GM12878 (cell line): ENCODE measurements at regions not wholly inside any gene's neighbourhood (a gene's known extent, or its start where the extent isn't known, plus 50 kb on each side); places are given as distances from the start of the nearest gene placed in this dataset.

ENCODE experiments used
- ATAC-seq: fragments of 200-7000 bp; cut with Tn5 transposase; 3 replicates; pipeline ENCODE4 v1.9.1; 2020; ENCODE audit warnings: mild to moderate bottlenecking, moderate library complexity
- BruUV-seq: library from RNA; stranded (reverse); fragments of 400-500 nt; replicated peaks from 2 replicates; lab custom pipeline; 2021; lab: Mats Ljungman, UMichigan
- CTCF ChIA-PET: fragments of 300-600 bp; sonication (Branson Sonifier 250); formaldehyde crosslinking; extraction: SDS; loops from one replicate; lab custom pipeline; 2021; ENCODE audit warnings: inconsistent platforms; lab: Yijun Ruan, JAX
- POLR2A ChIA-PET: fragments of 350-600 bp; formaldehyde crosslinking; extraction: SDS; loops from one replicate; lab custom pipeline; 2021; ENCODE audit warnings: inconsistent platforms; lab: Charles Lee
- RAD21 ChIA-PET: fragments of 300-600 bp; sonication (Branson Sonifier 250); formaldehyde crosslinking; loops from one replicate; lab custom pipeline; 2023; ENCODE audit warnings: antibody characterized with exemption; ENCODE audit not compliant: unreplicated experiment; lab: Charles Lee
- SMC1A ChIA-PET: fragments of 300-600 bp; sonication (Branson Sonifier 250); formaldehyde crosslinking; loops from one replicate; lab custom pipeline; 2023; ENCODE audit not compliant: unreplicated experiment, uncharacterized antibody; lab: Charles Lee
- DNase-seq: peaks from one replicate; pipeline ENCODE4 v3.0.0-alpha.2; 2011; ENCODE audit warnings: low read depth, low spot score
- FAIRE-seq: peaks from 3 replicates; lab custom pipeline; 2011; peaks lifted over from hg19 to GRCh38; lab: Jason Lieb, UNC
- H2AFZ ChIP-seq: 2 replicates; pipeline ENCODE4 v1.6.0; 2011; ENCODE audit warnings: low read depth, low read length, control low read depth; ENCODE audit not compliant: control insufficient read depth
- H3K27ac ChIP-seq: 2 replicates; pipeline ENCODE4 v1.5.1; 2011; ENCODE audit warnings: control low read depth; ENCODE audit not compliant: control insufficient read depth, insufficient read depth
- H3K27me3 ChIP-seq, 2 experiments: replicated peaks in 1 of 2; 2 replicates each; pipeline versions ENCODE4 v1.6.0 to v1.6.1; 2011; ENCODE audit warnings: low read length in 1 of 2; ENCODE audit not compliant: control insufficient read depth in 2 of 2, insufficient read depth in 2 of 2
- H3K36me3 ChIP-seq, 2 experiments: 2 replicates each; pipeline ENCODE4 v1.5.1; 2011; ENCODE audit warnings: low read length in 1 of 2; ENCODE audit not compliant: control insufficient read depth in 2 of 2, insufficient read depth in 2 of 2
- H3K4me1 ChIP-seq: 2 replicates; pipeline ENCODE4 v1.6.1; 2011; ENCODE audit warnings: mild to moderate bottlenecking, low read length, moderate library complexity, mixed read lengths; ENCODE audit not compliant: control insufficient read depth, insufficient read depth
- H3K4me2 ChIP-seq: 2 replicates; pipeline ENCODE4 v1.6.0; 2011; ENCODE audit warnings: control low read depth; ENCODE audit not compliant: control insufficient read depth, insufficient read depth
- H3K4me3 ChIP-seq: fragments of 200-600 bp; sonication (generic); 2 replicates; pipeline ENCODE4 v1.5.1; 2016
- H3K79me2 ChIP-seq: 2 replicates; pipeline ENCODE4 v1.6.0; 2011; ENCODE audit warnings: low read length; ENCODE audit not compliant: control insufficient read depth, insufficient read depth
- H3K9ac ChIP-seq: 2 replicates; pipeline ENCODE4 v1.8.0; 2011; ENCODE audit warnings: low read length, control low read depth, mixed read lengths; ENCODE audit not compliant: control insufficient read depth, insufficient read depth
- H3K9me3 ChIP-seq: replicated peaks from 3 replicates; pipeline ENCODE4 v1.5.1; 2011; ENCODE audit warnings: mild to moderate bottlenecking, low read length; ENCODE audit not compliant: control insufficient read depth, insufficient read depth
- H4K20me1 ChIP-seq: 2 replicates; pipeline ENCODE4 v1.6.0; 2011; ENCODE audit not compliant: control insufficient read depth, insufficient read depth
- BCL11A ChIP-seq: IDR thresholded peaks from 2 replicates; pipeline ENCODE4 v1.6.1; 2011; ENCODE audit warnings: low read depth, low read length
- CBX3 ChIP-seq: fragments of 200-600 bp; sonication (generic); IDR thresholded peaks from 2 replicates; pipeline ENCODE4 v1.6.1; 2016; ENCODE audit warnings: low read depth, borderline replicate concordance
- CREB1 ChIP-seq: IDR thresholded peaks from 2 replicates; pipeline ENCODE4 v1.6.1; 2012; ENCODE audit warnings: low read depth, mild to moderate bottlenecking, inconsistent platforms
- DPF2 ChIP-seq: fragments of 450-650 bp; IDR thresholded peaks from 2 replicates; pipeline ENCODE4 v1.6.1; 2017; ENCODE audit warnings: mild to moderate bottlenecking
- KDM1A ChIP-seq: fragments of 200-600 bp; sonication (generic); IDR thresholded peaks from 2 replicates; pipeline ENCODE4 v1.6.1; 2016; ENCODE audit warnings: borderline replicate concordance
- MAX ChIP-seq: IDR thresholded peaks from 2 replicates; pipeline ENCODE4 v1.6.1; 2012; ENCODE audit warnings: low read depth, low read length, improper control_type of control experiment
- NFYB ChIP-seq: IDR thresholded peaks from 2 replicates; pipeline ENCODE4 v1.6.1; 2011; ENCODE audit warnings: low read depth, mild to moderate bottlenecking, low read length, improper control_type of control experiment, moderate library complexity; ENCODE audit not compliant: insufficient read depth
- NKRF ChIP-seq: fragments of 450-650 bp; conservative IDR thresholded peaks from 2 replicates; pipeline ENCODE4 v1.6.1; 2017; ENCODE audit warnings: mild to moderate bottlenecking, moderate library complexity
- NR2C2 ChIP-seq: IDR thresholded peaks from 2 replicates; pipeline ENCODE4 v1.6.1; 2011; ENCODE audit warnings: borderline replicate concordance, low read depth; ENCODE audit not compliant: control insufficient read depth, insufficient read length
- PAX5 ChIP-seq: IDR thresholded peaks from 2 replicates; pipeline ENCODE4 v1.6.1; 2011; ENCODE audit warnings: low read depth, low read length, borderline replicate concordance
- PML ChIP-seq: IDR thresholded peaks from 2 replicates; pipeline ENCODE4 v1.6.1; 2012; ENCODE audit warnings: low read length, inconsistent platforms
- POLR2AphosphoS5 ChIP-seq: IDR thresholded peaks from 2 replicates; pipeline ENCODE4 v1.6.1; 2011; ENCODE audit warnings: mild to moderate bottlenecking, low read length, inconsistent platforms
- SIN3A ChIP-seq: IDR thresholded peaks from 2 replicates; pipeline ENCODE4 v1.6.1; 2012; ENCODE audit warnings: low read depth, low read length, improper control_type of control experiment
- SMARCA5 ChIP-seq: fragments of 450-650 bp; IDR thresholded peaks from 2 replicates; pipeline ENCODE4 v1.6.1; 2017; ENCODE audit warnings: mild to moderate bottlenecking
- SPI1 ChIP-seq: IDR thresholded peaks from 2 replicates; pipeline ENCODE4 v1.6.1; 2011; ENCODE audit warnings: low read depth, mild to moderate bottlenecking, low read length, moderate library complexity, borderline replicate concordance; ENCODE audit not compliant: insufficient read depth
- SREBF1 ChIP-seq: IDR thresholded peaks from 2 replicates; pipeline ENCODE4 v1.6.1; 2012; ENCODE audit warnings: mild to moderate bottlenecking, low read length
- SRF ChIP-seq, 2 experiments: IDR thresholded peaks; 2 replicates each; pipeline ENCODE4 v1.6.1; 2011; ENCODE audit warnings: low read depth in 2 of 2, low read length in 2 of 2, mild to moderate bottlenecking in 1 of 2, moderate library complexity in 1 of 2
- WGBS: methylation state at CpG from one replicate; pipeline ENCODE4 v1.1.6; 2016; ENCODE audit warnings: low lambda C conversion rate; ENCODE audit not compliant: insufficient replicate concordance, insufficient coverage; ENCODE audit errors: missing lambda C conversion rate; 5-methylcytosine and 5-hydroxymethylcytosine counted together
- in situ Hi-C: fragments of 300-500 bp; cut with MboI; formaldehyde crosslinking; loops from 9 replicates; pipeline ENCODE4 v1.14.3; 2018; ENCODE audit warnings: mixed read lengths
- intact Hi-C: fragments of 100-400 bp; cut with micrococcal nuclease; formaldehyde crosslinking; loops from one replicate; pipeline ENCODE4 v1.14.2; 2022; ENCODE audit not compliant: unreplicated experiment

GRCh38 chr1:34425785-34426184, 249.1 kb downstream of the C1orf94 start:
- Histone ChIP-seq H3K27me3 (peaks cover 0 to 2% of the 10 kb centered on the region in 2 experiments; a peak in 3 of 4 replicates), H3K79me2 (no peaks in the 10 kb centered on the region), H3K4me2 (no peak overlapping the region), H3K9me3 (no peaks in the 10 kb centered on the region), H3K4me3 (no peak overlapping the region), H3K4me1 (no peaks in the 10 kb centered on the region), H2AFZ (no peak overlapping the region), H4K20me1 (no peaks in the 10 kb centered on the region), H3K27ac (no peak overlapping the region), H3K36me3 (no peaks in the 10 kb centered on the region), H3K9ac (no peak overlapping the region)
- intact Hi-C loops, result no loop called here
- FAIRE-seq, result no peak
- 0% methylated on average over 2 of the region's 2 CpGs for WGBS
- SMC1A ChIA-PET, result interaction anchor here (1.3 kb wide), 1 partner anchor 13 kb away, joined by 3 read pairs; no protein-coding TSS in a partner anchor
- ATAC-seq, result no peak
- BruUV-seq, result no TSS peak
- CTCF ChIA-PET, result no interaction called here
- RAD21 ChIA-PET, result no interaction called here
- POLR2A ChIA-PET, result no interaction called here
- DNase-seq, result no peak
- TF ChIP-seq NR2C2 (no peak), POLR2AphosphoS5 (no peak), KDM1A (no peak), MAX (no peak), BCL11A (no peak), NFYB (no peak), SIN3A (no peak), CBX3 (no peak), SMARCA5 (no peak), PAX5 (no peak), CREB1 (no peak), SRF (IDR thresholded peaks at IDR 0.05; ENCODE audit: low read depth in 2 of 2, low read length in 2 of 2) (no peak), SPI1 (no peak), NKRF (no peak), PML (no peak), SREBF1 (no peak), DPF2 (no peak)
- in situ Hi-C loops, result no loop called here
